Thyroid gland (tissue), 4 donors: ENCODE measurements at regions not wholly inside any gene's neighbourhood (a gene's known extent, or its start where the extent isn't known, plus 50 kb on each side); places are given as distances from the start of the nearest gene placed in this dataset.

Experiments used
- CTCF ChIP-seq, 6 experiments: fragments of 200-600 bp in 3 of 6; fragments of 450-650 bp in 3 of 6; sonication (generic) in 3 of 6; IDR thresholded peaks; one replicate each; pipeline ENCODE4 v1.5.1; 2016 to 2019; ENCODE audit warnings: antibody characterized with exemption in 6 of 6, mild to moderate bottlenecking in 2 of 6, inconsistent platforms in 1 of 6, moderate library complexity in 1 of 6
- POLR2A ChIP-seq, 2 donors: fragments of 450-650 bp; IDR thresholded peaks; one replicate each; pipeline ENCODE4 v1.6.1; 2017; ENCODE audit warnings: antibody characterized with exemption in 2 of 2, mild to moderate bottlenecking in 2 of 2, moderate library complexity in 1 of 2

DNA sequence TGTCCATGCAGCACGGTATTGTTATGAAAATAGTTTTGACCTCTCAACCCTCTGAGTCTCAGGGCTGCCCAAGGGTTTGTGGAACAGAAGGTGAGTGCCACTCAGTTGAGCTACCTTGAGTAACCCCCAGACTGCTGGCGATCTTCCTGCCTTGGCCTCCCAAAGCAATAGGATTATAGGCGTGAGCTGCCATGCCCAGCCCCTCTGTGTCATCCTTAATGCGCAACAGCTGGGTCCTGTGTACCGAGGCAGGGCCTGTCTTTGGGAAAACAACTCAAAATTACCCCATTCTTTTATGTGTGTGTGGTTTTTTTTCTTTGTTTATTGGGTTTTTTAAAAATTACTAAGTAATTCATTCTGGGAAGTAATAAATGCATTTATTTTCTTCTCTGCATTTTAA is 78.3 kb upstream of the TPM1 start:
- TF ChIP-seq CTCF (IDR thresholded peaks at IDR 0.05) (no peak), POLR2A (IDR thresholded peaks at IDR 0.05) (no peak)
